DND-41 (cell line): ENCODE measurements at regions not wholly inside any gene's neighbourhood (a gene's known extent, or its start where the extent isn't known, plus 50 kb on each side); places are given as distances from the start of the nearest gene placed in this dataset.

Experiments
- EZH2 ChIP-seq: IDR thresholded peaks from 3 replicates; pipeline ENCODE4 v1.6.1; 2012; ENCODE audit warnings: borderline replicate concordance, low read depth, mild to moderate bottlenecking, moderate library complexity, low read length, inconsistent platforms; ENCODE audit not compliant: severe bottlenecking
- TF ChIP-seq, protein P1 (sequence below): IDR thresholded peaks from 2 replicates; pipeline ENCODE4 v1.5.1; 2012; ENCODE audit warnings: borderline replicate concordance, low read length, moderate library complexity, mild to moderate bottlenecking; ENCODE audit not compliant: poor library complexity, severe bottlenecking; ENCODE audit errors: extremely low read depth

GRCh38 chr1:30416221-30416820 lies 307.1 kb downstream of the MATN1 start:
- TF ChIP-seq, protein P1, sequence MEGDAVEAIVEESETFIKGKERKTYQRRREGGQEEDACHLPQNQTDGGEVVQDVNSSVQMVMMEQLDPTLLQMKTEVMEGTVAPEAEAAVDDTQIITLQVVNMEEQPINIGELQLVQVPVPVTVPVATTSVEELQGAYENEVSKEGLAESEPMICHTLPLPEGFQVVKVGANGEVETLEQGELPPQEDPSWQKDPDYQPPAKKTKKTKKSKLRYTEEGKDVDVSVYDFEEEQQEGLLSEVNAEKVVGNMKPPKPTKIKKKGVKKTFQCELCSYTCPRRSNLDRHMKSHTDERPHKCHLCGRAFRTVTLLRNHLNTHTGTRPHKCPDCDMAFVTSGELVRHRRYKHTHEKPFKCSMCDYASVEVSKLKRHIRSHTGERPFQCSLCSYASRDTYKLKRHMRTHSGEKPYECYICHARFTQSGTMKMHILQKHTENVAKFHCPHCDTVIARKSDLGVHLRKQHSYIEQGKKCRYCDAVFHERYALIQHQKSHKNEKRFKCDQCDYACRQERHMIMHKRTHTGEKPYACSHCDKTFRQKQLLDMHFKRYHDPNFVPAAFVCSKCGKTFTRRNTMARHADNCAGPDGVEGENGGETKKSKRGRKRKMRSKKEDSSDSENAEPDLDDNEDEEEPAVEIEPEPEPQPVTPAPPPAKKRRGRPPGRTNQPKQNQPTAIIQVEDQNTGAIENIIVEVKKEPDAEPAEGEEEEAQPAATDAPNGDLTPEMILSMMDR: no peak
- no peak for TF ChIP-seq EZH2
